NCI-H446 treated with DMSO at 0.1 percent for 48 hours (cell line): ENCODE measurements at regions not wholly inside any gene's neighbourhood (a gene's known extent, or its start where the extent isn't known, plus 50 kb on each side); places are given as distances from the start of the nearest gene placed in this dataset.
"Not testable (repeated sequence)": the region's sequence is repeated elsewhere in the genome, so short reads cannot be mapped to it uniquely, and the experiment has no call there.

Source experiments
- DNase-seq: peaks from one replicate; lab custom pipeline; 2025; lab: John Stamatoyannopoulos, UW

DNA sequence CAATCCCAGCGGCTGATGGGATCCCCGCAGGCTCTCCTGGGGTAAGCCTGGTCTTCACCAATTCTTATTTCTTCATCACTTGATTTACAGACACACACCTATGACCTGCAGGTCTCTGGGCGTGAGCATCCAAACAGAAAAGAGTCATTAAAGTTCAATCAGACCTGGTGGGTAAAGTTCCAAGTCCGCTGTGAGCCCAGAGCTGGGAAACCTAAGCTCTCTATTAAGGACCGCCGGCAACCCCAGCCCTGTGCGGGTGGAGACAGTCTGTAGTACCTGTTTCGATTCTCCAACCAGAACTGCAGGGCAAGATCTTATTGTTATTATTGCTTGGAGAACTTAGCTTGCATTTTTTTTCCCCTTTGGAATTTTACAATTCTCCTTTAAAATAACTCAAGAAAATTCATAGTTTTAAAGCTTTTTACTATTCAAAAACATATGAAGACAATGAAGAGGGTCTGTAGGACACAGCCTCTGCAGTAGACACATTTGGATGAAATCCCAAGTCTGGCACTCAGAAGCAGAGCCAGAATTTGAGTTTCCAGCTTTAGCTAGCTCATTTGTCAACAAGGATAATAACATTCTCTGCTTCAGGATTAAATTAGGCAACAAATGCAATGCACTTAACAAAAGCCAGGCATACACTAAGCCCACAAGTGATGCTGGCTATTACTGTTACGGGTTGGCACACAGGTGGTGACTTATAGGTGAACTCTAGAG lies 376.4 kb downstream of the INSIG2 start:
- DNase-seq: no peak

DNA sequence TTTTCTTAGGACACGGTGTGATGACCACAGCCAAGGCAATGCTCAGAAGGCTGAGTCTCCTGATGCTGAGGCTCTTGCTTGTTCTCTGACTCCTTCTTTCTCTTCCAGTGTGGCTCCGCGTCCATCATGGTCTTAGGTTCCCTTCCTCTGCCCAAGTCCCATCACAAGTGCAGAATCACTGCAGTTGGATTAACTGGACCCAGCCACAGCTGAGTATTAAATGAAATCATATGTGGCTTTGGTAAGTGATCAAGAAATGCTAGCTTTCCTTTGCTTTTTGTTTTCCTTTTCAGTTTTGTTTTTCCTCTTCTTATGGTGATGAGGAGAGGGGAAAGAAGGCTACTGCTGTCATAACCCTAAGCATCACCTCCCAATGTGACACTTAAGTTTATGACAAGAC lies 375.8 kb downstream of the INSIG2 start:
- DNase-seq: no peak

DNA sequence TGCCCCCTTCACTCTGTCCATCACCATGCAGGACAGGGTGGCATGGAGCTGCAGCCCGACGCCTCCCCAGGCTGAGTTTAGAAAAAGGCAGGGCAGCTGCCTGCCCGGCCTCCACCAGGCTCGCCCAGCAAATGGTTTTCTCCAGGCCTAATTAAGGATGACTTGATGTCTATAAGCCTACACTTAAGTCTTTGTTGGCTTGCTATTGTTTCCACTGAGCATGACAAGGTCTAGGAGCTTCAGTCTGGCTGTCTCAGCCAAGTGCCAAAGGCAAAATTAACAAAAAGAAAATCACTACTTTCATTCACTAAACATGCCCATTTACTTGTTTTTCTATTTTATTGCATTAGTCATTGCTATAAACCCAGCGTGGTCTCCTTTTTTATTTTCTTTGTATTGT lies 372.2 kb downstream of the INSIG2 start:
- DNase-seq: no peak

DNA sequence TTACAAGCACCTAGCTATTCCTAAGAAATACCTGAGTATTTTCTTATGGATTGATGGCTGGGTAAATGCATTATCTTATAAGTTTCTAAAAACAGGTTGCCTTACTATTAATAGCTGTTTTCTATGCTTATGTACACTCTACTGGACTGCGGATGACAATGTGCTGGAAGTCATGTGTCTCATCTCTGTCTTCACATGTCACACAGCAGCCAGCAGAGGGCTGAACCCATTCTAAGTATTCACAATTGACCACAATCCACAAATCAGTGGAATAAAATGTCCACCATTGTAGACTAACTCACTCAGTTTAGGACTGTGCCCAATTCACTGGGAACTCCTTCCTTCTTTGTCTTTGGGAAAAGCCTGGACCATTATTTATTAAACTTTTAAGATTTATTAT lies 371.2 kb downstream of the INSIG2 start:
- no peak for DNase-seq

DNA sequence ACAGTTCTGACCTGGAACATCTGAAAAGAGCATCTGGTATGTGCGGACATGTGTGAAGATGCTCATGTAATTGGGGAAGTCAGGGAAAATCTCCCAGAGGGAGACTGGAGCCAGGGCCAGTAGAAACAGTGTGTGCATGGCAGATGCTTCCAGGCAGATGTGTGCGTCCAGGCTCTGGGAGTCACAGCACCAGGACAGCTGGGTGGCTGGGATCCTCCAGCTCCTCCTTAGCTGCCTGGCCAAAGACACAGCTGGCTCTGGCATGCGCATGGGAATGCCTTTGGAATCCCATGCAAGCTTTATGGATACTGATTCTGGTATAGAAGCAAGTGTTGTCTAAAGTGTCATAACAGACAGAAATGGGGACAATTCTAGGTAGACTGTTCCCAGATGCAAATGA lies 369.7 kb downstream of the INSIG2 start:
- no peak for DNase-seq

DNA sequence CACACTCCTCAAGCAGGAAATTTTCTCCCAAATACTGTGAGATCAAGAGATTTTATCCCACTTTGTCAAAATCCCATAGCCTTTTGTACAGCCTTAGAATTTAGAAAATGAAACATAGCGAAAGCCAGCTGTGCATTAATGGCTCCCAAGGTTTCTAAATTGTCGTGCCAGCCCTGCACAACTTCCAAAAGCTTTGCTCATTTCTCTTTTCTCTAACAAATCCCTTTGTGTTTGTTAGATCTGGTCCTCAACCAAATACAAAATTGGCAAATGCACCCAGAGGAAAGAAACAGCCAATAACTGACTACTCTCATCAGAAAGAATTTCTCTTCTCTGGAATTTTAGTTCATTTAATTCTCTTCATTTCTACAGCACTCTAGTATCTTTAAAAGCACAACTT lies 361.1 kb downstream of the INSIG2 start:
- no peak for DNase-seq

DNA sequence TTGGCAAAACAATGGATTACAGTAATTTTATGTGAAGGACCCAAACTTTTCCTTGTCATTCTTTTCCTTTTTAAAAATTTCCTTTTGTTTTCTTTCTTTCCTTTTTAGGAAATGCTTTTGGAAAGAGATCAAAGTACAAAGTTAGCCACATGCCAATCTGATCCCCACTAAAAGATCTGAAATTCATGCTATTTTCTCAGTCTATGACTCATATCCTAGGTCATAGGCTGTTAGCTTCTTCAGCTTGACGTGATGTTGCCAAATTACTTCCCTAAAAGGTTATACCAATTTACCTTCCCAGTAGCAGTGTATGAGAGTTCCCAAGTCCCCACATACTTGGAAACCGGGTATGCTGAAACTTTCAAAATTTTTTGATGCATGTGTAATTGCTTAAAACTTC lies 355.3 kb downstream of the INSIG2 start:
- DNase-seq: peak; percentile 71

DNA sequence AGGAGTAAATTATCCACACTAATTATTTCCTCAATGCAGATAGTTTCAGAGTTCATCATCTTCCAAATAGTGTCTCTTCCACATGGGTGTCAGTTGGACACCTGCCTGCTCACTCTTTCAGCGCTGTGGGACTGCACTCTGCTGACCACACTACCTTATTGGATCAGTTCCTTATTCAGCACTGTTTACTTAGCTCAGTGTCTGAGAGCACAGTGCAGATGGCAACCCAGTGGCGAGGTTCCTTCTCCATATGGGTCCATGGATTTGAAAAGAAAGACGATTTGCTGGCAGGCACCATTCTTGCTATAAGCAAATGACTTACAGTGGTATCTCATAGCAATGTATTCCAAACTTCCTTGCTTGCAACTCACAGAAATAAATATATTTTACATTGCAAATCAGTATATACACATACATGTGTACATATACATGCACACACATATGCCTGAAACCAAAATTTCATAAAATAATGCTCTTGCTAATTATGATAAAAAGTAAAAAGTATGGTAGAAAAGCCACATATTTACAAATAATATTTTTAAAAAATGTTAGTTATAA lies 354.8 kb downstream of the INSIG2 start:
- peak; percentile 70 for DNase-seq

DNA sequence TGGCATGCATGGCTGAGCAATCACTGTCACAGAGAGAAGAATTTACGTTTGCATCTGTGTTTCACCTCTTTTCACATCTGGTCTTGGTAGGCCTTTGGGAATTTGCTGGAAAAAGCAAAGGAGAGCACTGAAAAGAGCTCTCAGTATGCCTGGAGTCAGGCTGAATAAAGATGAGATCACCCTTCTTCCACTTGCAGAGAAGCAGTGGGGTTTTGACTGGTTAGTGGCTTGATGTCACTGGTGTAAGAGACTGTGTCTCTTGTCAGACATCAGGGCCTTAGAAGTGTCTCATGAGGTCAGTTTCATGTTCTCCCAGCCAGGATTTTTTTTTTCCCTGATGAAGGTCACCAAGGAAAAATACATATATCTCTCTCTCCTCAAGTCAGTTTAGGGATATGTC lies 353.8 kb downstream of the INSIG2 start:
- no peak for DNase-seq

DNA sequence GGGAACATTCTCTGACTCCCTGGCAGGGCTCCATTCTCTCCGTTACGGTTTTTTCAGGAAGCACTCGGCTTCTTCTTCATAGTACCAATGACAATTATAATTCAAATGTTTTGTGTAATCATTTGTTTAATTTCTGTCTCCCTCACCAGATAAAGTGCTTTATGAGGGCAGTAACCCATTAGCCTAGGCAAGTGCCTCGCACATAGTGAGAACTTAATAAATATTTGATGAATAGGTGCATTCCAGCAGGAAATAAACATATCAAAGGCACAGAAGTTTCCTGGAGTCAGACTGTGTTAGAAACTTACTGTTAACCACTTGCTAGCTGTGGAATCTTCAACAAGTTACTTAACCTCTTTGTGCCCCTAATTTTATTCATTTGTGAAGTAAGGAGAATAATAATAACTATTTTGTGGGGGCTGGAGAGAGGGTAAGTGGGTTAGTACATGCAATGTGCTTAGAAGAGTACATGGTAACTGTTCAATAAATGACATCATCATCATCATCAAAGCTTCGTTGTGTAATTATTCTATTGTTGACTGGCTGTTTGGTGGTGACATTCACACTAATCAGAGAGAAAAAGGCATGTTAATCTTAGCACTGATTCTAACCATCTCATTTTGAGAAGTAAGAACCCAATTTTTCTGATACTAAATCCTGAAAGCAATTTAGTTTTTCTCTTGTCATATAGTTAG lies 352.3 kb downstream of the INSIG2 start:
- DNase-seq: no peak

DNA sequence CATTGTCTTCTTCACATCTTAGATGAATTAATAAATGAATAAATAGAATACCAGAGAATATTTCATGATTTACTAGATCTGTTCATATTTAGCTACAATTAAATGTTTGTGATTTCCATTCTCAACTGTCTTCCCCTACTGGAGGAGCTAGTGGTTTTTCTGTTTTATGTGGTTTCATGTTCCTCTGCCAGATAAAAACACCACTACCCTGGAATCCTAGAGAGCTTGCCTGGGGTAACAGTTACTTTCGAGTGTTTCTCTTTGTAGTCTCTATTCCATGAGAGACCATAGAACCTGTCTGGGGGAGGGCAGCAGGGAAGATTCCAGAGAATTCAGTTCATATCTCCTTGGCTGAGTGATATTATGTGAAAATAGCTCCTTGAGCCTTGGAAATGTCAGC lies 349.2 kb downstream of the INSIG2 start:
- no peak for DNase-seq

DNA sequence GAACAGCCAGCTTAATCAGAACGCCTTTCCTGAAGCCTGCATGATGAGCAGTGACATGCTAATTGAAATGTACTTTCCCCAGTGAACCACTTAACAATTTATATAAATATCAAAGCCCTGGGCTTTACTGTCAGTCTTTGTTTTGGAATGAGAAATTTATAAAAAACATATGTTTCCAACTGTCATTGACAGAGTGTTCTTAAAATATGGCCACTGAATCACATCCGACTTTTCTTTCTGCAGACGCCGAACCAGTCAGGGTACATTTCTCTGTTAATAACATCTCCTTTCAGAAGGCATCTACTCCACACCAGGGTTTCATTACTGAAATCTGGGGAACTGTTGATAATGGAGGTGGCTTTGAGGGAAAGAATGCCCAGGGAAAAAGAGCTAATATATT lies 343.7 kb downstream of the INSIG2 start:
- DNase-seq: no peak

DNA sequence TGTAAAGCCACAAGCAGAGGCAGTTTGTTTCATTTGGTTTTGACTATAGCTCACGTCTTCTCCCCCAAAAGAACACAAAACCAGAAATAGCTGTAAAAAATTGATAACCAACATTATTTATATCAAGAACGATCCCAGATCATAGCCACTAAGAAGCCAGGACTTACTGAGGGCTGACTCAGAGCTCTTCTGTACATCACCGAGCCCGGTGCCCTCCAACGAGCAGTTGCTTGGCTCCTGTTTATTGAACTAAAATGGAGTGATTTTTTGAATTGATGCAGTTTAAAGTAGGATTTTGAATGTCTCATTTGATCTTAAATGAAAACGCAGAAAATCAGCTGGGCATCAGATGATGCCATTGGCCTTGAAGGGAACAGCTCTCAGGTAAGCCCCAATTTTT lies 343.3 kb downstream of the INSIG2 start:
- no peak for DNase-seq

DNA sequence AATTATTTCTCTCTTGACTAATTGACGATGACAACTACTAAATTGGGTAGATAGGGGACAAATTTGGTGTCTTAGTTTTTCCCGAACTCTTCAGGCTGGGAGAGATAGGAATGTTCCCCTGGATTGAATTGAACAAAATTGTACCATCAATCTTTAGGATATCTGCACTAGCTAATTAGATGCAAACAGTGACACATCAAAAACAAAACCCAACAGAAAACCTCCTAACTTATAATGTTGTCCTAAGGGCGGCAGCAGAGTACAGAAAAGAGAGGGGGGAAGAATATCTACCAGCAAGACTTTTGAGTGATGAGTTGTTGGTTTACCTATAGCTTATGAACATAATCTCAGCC lies 342.9 kb downstream of the INSIG2 start:
- no peak for DNase-seq

DNA sequence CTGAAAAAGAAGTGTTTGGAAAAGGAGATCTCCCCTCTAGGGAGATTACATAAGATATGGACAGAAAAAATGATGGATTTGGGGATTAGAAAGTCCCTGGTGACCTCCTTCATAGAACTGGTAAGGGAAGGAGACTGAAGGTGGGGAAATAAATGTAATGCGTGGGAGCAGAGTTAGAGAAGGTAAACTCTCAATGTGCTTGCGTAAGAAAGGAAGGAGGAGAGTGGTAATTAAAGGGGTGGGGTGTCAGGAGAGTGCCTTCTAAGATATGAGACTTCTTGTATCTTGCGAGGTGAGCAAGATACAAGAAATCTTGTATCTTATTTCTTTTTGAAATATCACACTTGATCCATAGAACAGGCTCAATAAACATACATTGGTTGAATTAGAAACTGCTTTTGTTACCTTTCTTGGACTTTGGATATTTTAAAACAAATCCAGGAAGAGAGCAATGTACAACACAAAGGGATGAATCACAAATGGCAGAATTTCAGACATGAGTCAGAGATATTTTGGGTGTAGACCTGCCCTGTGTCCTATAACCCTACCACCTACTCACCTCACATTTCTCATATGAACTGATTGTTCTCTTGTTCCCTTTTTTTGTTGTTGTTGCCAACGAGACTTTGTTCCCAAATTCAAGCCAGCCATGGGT lies 342.4 kb downstream of the INSIG2 start:
- no peak for DNase-seq

DNA sequence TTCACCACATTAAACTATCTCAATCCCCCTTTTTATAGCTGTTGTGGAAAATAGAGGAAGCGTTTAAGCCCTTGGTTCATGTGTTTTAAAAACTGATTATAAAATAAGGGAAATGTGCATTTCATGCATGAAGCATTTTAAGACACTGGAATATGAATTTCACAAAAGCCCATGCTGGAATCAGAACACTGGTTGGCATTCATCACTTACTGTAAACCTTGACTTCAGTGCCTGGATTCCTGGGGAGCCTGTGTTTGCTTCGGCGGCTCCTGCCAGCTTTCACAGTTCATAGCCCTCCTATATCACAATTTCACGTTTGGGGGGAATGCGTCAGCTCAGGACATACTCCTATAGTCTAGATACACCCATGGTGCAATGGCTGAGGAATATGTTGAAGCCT lies 336.9 kb downstream of the INSIG2 start:
- DNase-seq: no peak

DNA sequence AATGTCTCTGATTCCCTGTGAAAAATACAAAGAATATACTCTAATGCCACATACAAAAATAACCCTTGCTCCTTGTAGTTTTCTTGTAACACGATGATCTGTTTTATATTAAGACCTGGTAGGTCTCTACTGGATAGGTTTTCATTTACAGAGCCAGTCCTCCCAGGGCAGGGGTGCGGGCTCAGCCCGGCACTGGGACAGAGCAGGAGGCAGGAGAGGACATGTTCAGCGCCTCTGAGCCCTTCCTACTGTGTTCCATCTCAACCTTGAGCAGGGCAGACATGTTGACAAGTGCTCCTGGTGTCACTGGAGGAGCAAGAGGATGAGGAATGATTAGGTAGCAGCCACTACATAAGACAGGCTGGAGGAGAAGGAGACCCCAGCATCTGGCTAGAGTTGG lies 335.5 kb downstream of the INSIG2 start:
- DNase-seq: no peak

DNA sequence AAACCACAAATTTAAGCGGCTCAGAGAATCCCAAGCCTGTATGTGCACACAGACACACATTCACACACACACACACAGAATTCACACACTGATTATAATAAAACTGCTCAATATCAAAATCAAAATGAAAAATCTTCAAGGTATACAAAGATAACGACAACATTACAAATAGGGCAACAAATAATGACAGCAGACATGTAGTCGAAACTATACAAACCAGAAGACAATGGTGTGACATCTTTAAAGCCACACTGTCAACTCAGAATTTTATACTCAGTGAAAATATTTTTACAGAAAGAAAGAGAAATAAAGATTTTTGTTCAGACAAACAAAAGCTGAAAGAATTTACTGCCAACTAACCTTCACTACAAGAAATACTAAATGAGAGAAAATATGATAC lies 333.4 kb downstream of the INSIG2 start:
- DNase-seq: no peak

DNA sequence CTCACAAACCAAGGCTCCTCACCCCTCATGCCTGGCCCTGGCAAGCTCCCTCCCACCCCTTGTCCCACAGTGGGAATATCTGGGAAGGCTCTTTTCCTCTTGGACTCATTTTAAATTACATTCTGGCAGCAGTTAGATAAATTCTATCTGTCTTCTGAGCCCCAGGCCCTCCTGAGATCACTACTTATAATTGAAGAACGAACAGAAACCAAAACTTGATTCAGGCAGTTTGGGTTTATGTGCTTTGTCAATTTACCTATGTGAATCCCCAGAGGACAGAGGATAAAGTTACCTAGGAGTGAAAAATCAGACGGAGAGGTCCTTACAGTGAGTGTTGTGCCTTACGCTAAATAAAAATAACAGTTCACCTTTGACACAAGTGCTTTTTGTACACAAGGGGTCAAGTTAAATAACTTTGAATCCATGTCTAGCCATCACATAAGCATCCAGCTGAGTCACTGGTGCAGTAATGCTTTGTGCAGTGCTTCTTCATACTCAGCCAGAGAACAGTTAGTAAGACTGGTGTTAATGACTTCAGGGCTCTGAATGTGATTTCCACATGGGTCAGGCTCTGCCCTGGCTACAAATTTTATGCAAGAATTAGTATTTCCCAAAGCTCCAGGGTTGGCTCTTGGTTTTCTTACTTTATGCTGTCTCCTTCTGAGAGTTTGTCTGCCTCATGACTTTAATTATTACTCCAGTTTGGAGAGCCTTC lies 329.3 kb downstream of the INSIG2 start:
- DNase-seq: no peak

DNA sequence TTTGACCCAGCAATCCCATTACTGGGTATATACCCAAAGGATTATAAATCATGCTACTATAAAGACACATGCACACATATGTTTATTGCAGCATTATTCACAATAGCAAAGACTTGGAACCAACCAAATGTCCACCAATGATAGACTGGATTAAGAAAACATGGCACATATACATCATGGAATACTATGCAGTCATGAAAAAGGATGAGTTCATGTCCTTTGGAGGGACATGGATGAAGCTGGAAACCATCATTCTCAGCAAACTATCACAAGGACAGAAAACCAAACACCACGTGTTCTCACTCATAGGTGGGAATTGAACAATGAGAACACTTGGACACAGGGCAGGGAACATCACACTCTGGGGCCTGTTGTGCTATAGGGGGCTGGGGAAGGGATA lies 326.9 kb downstream of the INSIG2 start:
- not testable (repeated sequence) for DNase-seq

DNA sequence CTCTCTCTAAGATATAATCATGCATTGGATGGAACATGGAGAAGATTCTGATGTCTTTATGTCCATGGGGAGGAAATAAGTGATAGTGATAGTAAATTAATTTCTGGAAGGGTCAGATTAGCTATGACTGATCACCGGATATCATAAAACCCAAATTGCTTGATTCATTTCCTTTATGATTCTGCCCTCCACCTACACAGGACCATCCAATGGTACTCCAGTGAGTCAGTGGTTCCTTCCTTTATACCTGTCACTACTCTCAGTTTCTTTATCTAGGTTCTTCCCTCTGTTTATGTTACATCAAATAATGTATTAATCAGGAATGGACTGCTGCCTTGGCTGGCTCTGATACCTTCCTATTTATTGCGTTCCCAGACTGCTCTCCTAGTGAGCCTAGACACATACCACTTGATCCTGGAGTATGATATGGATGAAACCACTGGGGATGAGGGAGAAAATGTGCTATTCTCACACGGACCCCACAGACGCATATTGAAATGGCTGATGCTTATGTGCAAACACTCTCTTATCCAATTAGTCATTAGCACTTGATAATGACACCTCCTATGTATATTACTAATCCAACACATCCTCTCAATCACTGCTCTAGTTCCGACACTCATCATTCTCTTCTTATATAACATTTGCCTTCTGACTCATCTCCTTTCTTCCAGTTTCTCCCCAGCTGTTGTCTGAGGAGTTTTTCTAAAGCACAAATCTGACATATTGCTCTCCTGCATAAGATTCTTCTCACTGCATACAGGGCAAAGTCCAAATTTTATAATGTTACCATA lies 315.6 kb downstream of the INSIG2 start:
- DNase-seq: no peak

DNA sequence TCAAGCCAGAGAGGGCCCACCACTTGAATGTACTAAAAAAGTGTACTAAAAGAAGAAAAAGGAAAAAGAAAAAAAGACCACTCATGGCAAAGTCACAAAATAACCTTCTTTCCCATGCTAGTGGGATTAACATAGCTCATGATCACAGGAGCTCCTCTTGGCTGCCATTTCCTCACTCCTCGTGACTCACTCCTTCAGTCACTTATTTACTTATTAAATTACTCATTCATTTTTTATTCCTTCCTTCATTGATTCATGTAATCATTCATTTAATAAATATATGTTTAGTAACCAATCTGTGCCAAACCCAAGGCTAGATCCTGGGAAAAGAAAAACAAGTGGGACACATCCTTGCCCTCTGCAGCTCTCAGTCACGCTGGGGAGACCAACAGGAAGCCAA lies 300.5 kb downstream of the INSIG2 start:
- no peak for DNase-seq
